GM21423 (cell line): ENCODE measurements at regions not wholly inside any gene's neighbourhood (a gene's known extent, or its start where the extent isn't known, plus 50 kb on each side); places are given as distances from the start of the nearest gene placed in this dataset.

Source experiments
- ATAC-seq: cut with Tn5 transposase; IDR thresholded peaks from one replicate; pipeline ENCODE4 v1.9.1; 2021; ENCODE audit warnings: mild to moderate bottlenecking, moderate library complexity; ENCODE audit not compliant: unreplicated experiment

DNA sequence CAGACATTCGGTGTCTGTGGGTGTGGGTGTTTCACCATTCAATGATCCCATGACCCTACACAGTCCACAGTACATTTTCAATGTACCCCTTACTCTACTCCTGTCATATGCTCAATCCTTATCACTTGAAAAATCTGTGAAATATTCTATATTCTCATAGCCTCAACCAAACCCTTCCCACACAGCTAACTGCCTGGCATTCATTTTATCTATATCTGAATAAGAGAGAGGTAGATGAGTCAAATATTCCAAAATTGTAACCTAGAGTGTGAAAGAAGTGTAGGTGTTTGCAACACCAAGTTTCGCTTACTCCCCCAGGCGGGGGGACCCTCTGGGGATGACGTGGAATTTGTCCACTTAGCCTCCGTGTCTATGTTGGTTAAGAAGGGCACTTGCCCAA is 354.8 kb downstream of the ETS1 start:
- ATAC-seq: no peak

- no peak for ATAC-seq
These were observed 355.4 kb downstream of the ETS1 start for GRCh38 chr11:128231845-128232410.

DNA sequence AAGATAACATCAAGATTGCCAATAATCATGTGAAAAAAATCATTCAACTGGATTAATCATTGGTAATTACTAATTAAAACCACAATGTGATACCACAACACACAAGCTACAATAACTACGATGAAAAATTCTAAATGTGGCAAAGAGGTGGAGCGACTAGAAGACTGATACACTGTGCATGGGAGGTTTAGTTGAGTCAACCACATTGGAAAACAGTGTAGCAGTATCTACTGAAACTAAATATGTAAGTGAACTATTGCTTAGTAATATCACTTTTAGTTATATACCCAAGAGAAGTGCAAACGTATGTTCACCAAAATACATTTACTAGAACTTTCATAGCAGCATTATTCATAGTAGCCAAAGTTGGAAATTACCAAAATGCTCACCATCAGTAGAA is 359.9 kb downstream of the ETS1 start:
- ATAC-seq: no peak

GRCh38 chr11:128226106-128226716 is 361.1 kb downstream of the ETS1 start:
- ATAC-seq: no peak

DNA sequence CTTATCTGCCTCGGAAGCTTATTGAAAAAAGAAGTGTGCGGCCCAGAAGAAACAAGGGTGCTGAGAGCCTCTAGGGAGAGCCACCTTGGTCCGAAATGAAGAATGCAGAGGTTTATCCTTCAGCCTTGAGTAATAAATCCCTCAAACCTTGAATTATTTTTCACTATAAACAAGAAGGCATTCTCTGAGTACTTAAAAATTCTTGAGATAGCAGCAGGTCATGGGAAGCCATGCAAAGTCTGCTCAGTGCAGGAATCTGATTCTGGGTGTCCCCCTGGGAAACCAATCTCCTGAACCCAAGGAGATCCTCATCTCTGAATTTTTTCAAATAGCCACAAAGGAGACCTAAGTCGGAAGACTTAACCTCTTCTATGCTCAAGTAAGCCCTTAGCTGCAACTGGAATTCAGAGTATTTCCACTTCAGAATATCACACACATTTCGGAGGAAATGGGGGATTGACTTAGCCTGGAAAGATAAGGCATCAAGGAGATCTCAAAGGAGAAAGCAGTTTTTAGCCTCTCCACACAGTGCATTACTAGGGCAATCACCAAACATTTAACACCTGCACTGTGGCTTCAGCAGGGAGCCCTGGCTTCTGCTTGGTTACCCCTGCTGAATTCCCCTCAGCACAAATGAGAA is 365.0 kb downstream of the ETS1 start:
- ATAC-seq: no peak

GRCh38 chr11:128219731-128220120 is 367.6 kb downstream of the ETS1 start:
- ATAC-seq: no peak

DNA sequence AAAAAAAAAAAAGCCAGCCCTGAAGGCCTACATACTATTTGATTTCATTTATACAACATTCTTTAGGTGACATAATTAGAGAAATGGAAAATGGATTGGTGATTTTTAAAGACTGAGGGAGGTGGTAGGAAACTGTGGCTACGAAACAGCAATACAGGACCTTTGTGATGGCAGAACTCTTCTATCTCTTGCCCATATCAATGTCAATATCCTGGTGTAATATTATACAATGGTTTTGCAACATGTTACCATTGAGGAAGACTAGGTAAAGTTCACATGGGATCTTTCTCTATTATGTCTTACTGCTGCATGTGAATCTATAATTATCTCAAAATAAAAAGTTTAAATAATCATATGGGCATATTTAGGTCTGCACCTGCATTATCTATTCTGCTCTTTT is 371.2 kb downstream of the ETS1 start:
- no peak for ATAC-seq

GRCh38 chr11:128215238-128215882 is 372.0 kb downstream of the ETS1 start:
- ATAC-seq: no peak

DNA sequence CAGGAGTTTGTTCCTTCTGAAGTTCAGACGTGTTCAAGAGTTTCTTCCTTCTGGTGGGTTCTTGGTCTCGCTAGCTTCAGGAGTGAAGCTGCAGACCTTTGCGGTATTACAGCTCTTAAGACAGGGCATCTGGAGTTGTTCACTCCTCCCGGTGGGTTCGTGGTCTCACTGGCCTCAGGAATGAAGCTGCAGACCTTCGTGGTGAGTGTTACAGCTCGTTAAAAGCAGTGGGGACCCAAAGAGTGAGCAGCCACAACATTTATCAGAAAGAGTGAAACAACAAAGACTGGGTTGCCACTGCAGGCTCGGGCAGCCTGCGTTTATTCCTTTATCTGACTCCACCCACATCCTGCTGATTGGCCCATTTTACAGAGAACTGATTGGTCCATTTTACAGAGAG is 373.1 kb downstream of the ETS1 start:
- no peak for ATAC-seq

DNA sequence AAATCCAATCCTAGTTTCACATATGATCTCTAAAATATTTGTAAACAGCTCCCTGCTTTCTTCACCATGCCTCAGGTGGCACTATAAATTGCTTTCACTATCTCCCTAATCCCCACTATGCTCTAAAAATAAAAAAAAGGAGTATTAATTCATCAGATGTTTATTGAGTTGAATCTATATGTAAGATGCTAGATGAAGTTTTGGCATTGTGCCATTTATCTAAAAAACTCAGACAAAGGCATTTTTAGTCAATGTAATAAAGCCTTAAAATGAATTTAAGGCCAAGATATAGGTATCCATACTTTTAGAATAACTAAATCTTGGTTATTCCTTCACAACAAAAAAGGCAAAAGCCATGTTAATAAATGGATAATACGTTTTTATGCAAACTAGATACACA is 373.9 kb downstream of the ETS1 start:
- no peak for ATAC-seq

GRCh38 chr11:128212324-128212723 is 375.0 kb downstream of the ETS1 start:
- ATAC-seq: no peak

DNA sequence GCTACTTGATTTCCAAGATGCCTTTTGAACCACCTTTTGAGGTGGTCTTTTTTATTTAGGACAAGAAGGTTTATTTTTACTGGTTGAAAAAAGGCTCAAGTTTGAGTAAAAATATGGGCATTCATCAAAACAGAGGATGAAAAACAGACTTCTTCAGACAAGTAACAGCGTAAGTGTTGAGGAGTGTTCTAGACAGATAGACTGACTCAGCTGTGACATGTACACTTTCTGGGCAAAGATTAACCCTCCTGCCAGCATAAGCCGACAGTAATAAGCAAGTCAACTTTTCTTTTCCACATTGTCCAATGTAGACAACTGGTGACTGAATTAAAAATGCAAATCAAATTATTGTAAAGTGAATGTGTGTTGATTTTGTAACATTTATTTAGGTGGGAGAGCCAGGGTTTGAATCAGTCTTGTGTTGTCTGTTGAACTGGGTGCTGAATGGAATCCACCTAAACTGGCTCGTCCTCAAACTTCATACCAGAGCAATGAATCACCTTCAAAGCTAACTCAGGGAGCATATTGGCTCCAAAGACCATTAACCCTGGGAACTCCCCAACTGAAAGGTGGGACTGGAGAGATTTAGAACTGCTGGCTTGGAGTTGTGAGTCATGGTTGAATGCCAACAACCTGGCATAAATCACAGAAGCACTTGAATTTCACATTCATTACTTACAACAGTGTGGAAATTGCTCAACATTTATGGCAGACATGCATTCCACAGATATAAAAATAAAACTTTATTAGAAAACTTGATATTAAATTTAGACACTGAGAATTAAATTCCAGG is 377.0 kb downstream of the ETS1 start:
- ATAC-seq: no peak

DNA sequence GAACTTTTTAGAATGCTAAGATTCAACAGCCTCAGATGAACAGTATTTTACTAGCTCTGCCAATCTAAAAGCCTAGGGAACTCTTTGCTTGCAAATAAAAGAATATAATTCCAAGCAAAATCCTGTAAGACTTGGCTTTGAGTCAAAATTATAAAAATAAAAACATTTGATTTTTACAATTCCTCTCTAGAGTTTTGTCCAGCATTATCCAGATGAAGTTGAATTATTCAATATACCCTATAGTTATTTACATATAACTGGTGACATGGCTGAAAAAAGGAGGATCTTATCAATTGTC is 378.3 kb downstream of the ETS1 start:
- ATAC-seq: no peak

GRCh38 chr11:128208329-128209137 is 378.8 kb downstream of the ETS1 start:
- no peak for ATAC-seq

- no peak for ATAC-seq
These were observed 379.5 kb downstream of the ETS1 start for GRCh38 chr11:128207861-128208321.

DNA sequence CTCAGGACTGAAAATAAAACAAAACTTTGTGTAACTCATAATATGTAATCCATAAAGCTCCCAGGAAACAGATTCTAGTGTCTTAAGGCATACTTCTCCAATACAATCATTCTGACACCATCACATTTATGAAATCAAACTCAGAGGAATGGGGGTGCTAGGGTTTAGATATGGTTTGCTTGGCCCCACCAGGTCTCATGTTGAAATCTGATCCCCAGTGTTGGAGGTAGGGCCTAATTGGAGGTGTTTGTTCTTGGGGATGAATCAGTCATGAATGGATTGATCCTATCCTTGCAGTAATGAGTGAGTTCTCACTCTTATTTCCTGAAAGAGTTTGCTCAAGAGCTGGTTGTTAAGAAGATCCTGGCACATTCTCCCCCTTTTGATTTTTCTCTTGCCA is 380.9 kb downstream of the ETS1 start:
- ATAC-seq: no peak

- no peak for ATAC-seq
These were observed 381.6 kb downstream of the ETS1 start for GRCh38 chr11:128205796-128206195.

- no peak for ATAC-seq
These were observed 382.5 kb downstream of the ETS1 start for GRCh38 chr11:128204898-128205297.

- ATAC-seq: no peak
These were observed 385.6 kb downstream of the ETS1 start for GRCh38 chr11:128201801-128202200.

DNA sequence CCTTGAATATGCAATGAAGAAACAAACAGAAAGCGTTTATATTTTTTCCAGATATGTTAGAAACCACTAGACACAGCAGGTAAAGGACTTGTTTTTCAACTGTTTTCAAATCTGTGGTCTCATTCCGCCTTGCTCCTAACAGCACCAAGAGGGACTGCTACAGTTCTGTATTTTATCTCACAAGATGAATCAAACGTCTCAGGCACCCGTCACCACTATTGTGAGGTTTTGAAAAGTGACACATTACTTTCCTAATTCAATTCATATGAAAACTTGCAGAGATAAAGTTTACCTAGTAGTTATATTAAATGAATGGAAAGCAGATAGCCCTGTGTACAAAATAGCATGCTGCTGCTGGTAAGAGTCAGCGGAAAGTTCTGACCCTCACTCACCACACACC is 386.3 kb downstream of the ETS1 start:
- ATAC-seq: no peak

DNA sequence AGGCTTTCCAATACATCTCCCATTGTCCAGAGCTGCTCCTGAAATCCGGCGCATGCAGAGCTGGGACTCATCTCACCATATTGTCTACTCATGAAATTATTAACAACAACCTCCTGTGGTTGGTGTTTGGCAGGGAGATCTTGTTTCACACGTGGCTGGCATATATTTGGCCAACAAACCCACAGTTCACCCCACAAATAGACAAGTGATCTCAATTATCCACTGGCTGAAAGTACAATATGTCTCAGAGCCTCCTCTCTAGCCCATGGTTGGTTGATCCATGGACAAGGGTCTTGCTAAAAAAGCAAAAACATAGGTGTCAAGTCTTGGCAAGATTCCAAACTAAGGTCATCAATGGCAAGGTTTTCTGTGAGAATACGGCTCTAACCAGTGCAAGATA is 386.9 kb downstream of the ETS1 start:
- ATAC-seq: no peak
